Activated CD8-positive, alpha-beta memory T cell treated with anti-CD3 and anti-CD28 coated beads, Interleukin-2, amount 50 U/mL, for 24 hours (primary cell): ENCODE measurements at regions not wholly inside any gene's neighbourhood (a gene's known extent, or its start where the extent isn't known, plus 50 kb on each side); places are given as distances from the start of the nearest gene placed in this dataset.
"Not testable (repeated sequence)": the region's sequence is repeated elsewhere in the genome, so short reads cannot be mapped to it uniquely, and the experiment has no call there.

Experiments
- DNase-seq: peaks from one replicate; pipeline ENCODE4 v3.0.0-alpha.2; 2020; ENCODE audit errors: extremely low read depth

- DNase-seq, result not testable (repeated sequence)
Measured at GRCh38 chr10:9347933-9348332, 1293.4 kb downstream of the GATA3 start.

GRCh38 chr10:9357471-9357870 lies 1303.0 kb downstream of the GATA3 start:
- no peak for DNase-seq

GRCh38 chr10:9362721-9363120 lies 1308.2 kb downstream of the GATA3 start:
- no peak for DNase-seq

GRCh38 chr10:9379183-9379582 lies 1324.7 kb downstream of the GATA3 start:
- no peak for DNase-seq

GRCh38 chr10:9381733-9382532 lies 1327.4 kb downstream of the GATA3 start:
- no peak for DNase-seq

- DNase-seq, result no peak
Measured at GRCh38 chr10:9382533-9382866, 1328.0 kb downstream of the GATA3 start.

GRCh38 chr10:9390516-9390915 lies 1336.0 kb downstream of the GATA3 start:
- DNase-seq, result no peak

GRCh38 chr10:9399275-9399983 lies 1344.9 kb downstream of the GATA3 start:
- no peak for DNase-seq

- not testable (repeated sequence) for DNase-seq
Measured at GRCh38 chr10:9402067-9402466, 1347.6 kb downstream of the GATA3 start.

- DNase-seq, result not testable (repeated sequence)
Measured at GRCh38 chr10:9402507-9403195, 1348.2 kb downstream of the GATA3 start.

GRCh38 chr10:9407201-9407600 lies 1352.7 kb downstream of the GATA3 start:
- DNase-seq, result not testable (repeated sequence)

- no peak for DNase-seq
Measured at GRCh38 chr10:9416331-9416730, 1361.8 kb downstream of the GATA3 start.

- no peak for DNase-seq
Measured at GRCh38 chr10:9419757-9420156, 1365.3 kb downstream of the GATA3 start.

- DNase-seq, result no peak
Measured at GRCh38 chr10:9427209-9427608, 1372.7 kb downstream of the GATA3 start.

- DNase-seq, result no peak
Measured at GRCh38 chr10:9437131-9437530, 1382.6 kb downstream of the GATA3 start.

GRCh38 chr10:9443758-9444157 lies 1389.3 kb downstream of the GATA3 start:
- no peak for DNase-seq

GRCh38 chr10:9449530-9449929 lies 1395.0 kb downstream of the GATA3 start:
- DNase-seq, result no peak

- DNase-seq, result no peak
Measured at GRCh38 chr10:9450801-9451200, 1396.3 kb downstream of the GATA3 start.

GRCh38 chr10:9451211-9451773 lies 1396.8 kb downstream of the GATA3 start:
- no peak for DNase-seq

GRCh38 chr10:9452056-9452455 lies 1397.6 kb downstream of the GATA3 start:
- DNase-seq, result no peak

GRCh38 chr10:9453871-9454270 lies 1399.4 kb downstream of the GATA3 start:
- DNase-seq, result not testable (repeated sequence)

- no peak for DNase-seq
Measured at GRCh38 chr10:9469663-9470205, 1415.2 kb downstream of the GATA3 start.
